Activated naive CD8-positive, alpha-beta T cell (primary cell): ENCODE measurements at regions not wholly inside any gene's neighbourhood (a gene's known extent, or its start where the extent isn't known, plus 50 kb on each side); places are given as distances from the start of the nearest gene placed in this dataset.
A peak's percentile ranks its signal among the peaks of the same experiment; 100 is the strongest.
"Not testable (repeated sequence)": the region's sequence is repeated elsewhere in the genome, so short reads cannot be mapped to it uniquely, and the experiment has no call there.

ENCODE experiments used
- H3K27ac Mint-ChIP-seq: one replicate; pipeline ENCODE4 v1.8.0; 2021; ENCODE audit warnings: mixed read lengths
- H3K27me3 Mint-ChIP-seq: one replicate; pipeline ENCODE4 v1.8.0; 2021; ENCODE audit warnings: mixed read lengths
- H3K36me3 Mint-ChIP-seq: one replicate; pipeline ENCODE4 v1.8.0; 2021; ENCODE audit warnings: mixed read lengths
- H3K4me1 Mint-ChIP-seq: one replicate; pipeline ENCODE4 v1.8.0; 2021; ENCODE audit warnings: low read depth, mixed read lengths
- H3K4me3 Mint-ChIP-seq: one replicate; pipeline ENCODE4 v1.8.0; 2021; ENCODE audit warnings: mild to moderate bottlenecking, mixed read lengths
- H3K9me3 Mint-ChIP-seq: one replicate; pipeline ENCODE4 v1.8.0; 2021; ENCODE audit warnings: low read depth, mixed read lengths

- H3K9me3 Mint-ChIP-seq, H3K4me1 Mint-ChIP-seq, H3K4me3 Mint-ChIP-seq, H3K27ac Mint-ChIP-seq, H3K27me3 Mint-ChIP-seq, H3K36me3 Mint-ChIP-seq: not testable (repeated sequence)
These were observed 103.3 kb upstream of the PZP start for GRCh38 chr12:9311454-9311853.

- H3K4me1 Mint-ChIP-seq, H3K27me3 Mint-ChIP-seq, H3K27ac Mint-ChIP-seq, H3K36me3 Mint-ChIP-seq, H3K9me3 Mint-ChIP-seq, H3K4me3 Mint-ChIP-seq: not testable (repeated sequence)
These were observed 102.5 kb upstream of the PZP start for GRCh38 chr12:9310645-9311044.

- not testable (repeated sequence) for H3K36me3 Mint-ChIP-seq, H3K9me3 Mint-ChIP-seq, H3K27me3 Mint-ChIP-seq
These were observed 101.6 kb upstream of the PZP start for GRCh38 chr12:9309749-9310148.

GRCh38 chr12:9308745-9309144 is 100.5 kb upstream of the PZP start:
- not testable (repeated sequence) for H3K4me3 Mint-ChIP-seq, H3K36me3 Mint-ChIP-seq, H3K27me3 Mint-ChIP-seq, H3K27ac Mint-ChIP-seq, H3K4me1 Mint-ChIP-seq, H3K9me3 Mint-ChIP-seq

More at GRCh38 chr12:9309749-9310148, 101.6 kb upstream of the PZP start:
- not testable (repeated sequence) for H3K4me3 Mint-ChIP-seq, H3K4me1 Mint-ChIP-seq, H3K27ac Mint-ChIP-seq

GRCh38 chr12:9308163-9308562 is 100.0 kb upstream of the PZP start:
- H3K27ac Mint-ChIP-seq, H3K4me3 Mint-ChIP-seq, H3K27me3 Mint-ChIP-seq, H3K9me3 Mint-ChIP-seq, H3K36me3 Mint-ChIP-seq, H3K4me1 Mint-ChIP-seq: not testable (repeated sequence)

GRCh38 chr12:9307255-9307654 is 99.1 kb upstream of the PZP start:
- H3K9me3 Mint-ChIP-seq, H3K4me1 Mint-ChIP-seq, H3K27me3 Mint-ChIP-seq, H3K27ac Mint-ChIP-seq, H3K4me3 Mint-ChIP-seq, H3K36me3 Mint-ChIP-seq: not testable (repeated sequence)

GRCh38 chr12:9306004-9306403 is 97.8 kb upstream of the PZP start:
- not testable (repeated sequence) for H3K36me3 Mint-ChIP-seq, H3K9me3 Mint-ChIP-seq, H3K4me1 Mint-ChIP-seq, H3K4me3 Mint-ChIP-seq, H3K27ac Mint-ChIP-seq, H3K27me3 Mint-ChIP-seq

GRCh38 chr12:9304540-9304939 is 96.3 kb upstream of the PZP start:
- H3K27ac Mint-ChIP-seq, H3K9me3 Mint-ChIP-seq, H3K27me3 Mint-ChIP-seq, H3K4me1 Mint-ChIP-seq, H3K4me3 Mint-ChIP-seq, H3K36me3 Mint-ChIP-seq: not testable (repeated sequence)

- not testable (repeated sequence) for H3K4me1 Mint-ChIP-seq, H3K27me3 Mint-ChIP-seq, H3K36me3 Mint-ChIP-seq, H3K4me3 Mint-ChIP-seq, H3K27ac Mint-ChIP-seq, H3K9me3 Mint-ChIP-seq
These were observed 87.7 kb upstream of the PZP start for GRCh38 chr12:9295872-9296271.

GRCh38 chr12:9294072-9294620 is 86.0 kb upstream of the PZP start:
- H3K4me3 Mint-ChIP-seq, H3K9me3 Mint-ChIP-seq, H3K4me1 Mint-ChIP-seq, H3K36me3 Mint-ChIP-seq, H3K27ac Mint-ChIP-seq, H3K27me3 Mint-ChIP-seq: not testable (repeated sequence)

GRCh38 chr12:9293391-9293790 is 85.2 kb upstream of the PZP start:
- H3K36me3 Mint-ChIP-seq, H3K9me3 Mint-ChIP-seq: not testable (repeated sequence)

GRCh38 chr12:9289984-9290383 is 81.8 kb upstream of the PZP start:
- H3K9me3 Mint-ChIP-seq, H3K27me3 Mint-ChIP-seq, H3K4me3 Mint-ChIP-seq, H3K36me3 Mint-ChIP-seq, H3K4me1 Mint-ChIP-seq, H3K27ac Mint-ChIP-seq: not testable (repeated sequence)

More at GRCh38 chr12:9293391-9293790, 85.2 kb upstream of the PZP start:
- not testable (repeated sequence) for H3K27me3 Mint-ChIP-seq, H3K4me3 Mint-ChIP-seq, H3K4me1 Mint-ChIP-seq, H3K27ac Mint-ChIP-seq

- peak overlapping the region; percentile 23 for H3K4me3 Mint-ChIP-seq
- H3K9me3 Mint-ChIP-seq, H3K36me3 Mint-ChIP-seq, H3K4me1 Mint-ChIP-seq, H3K27me3 Mint-ChIP-seq, H3K27ac Mint-ChIP-seq: not testable (repeated sequence)
These were observed 76.5 kb upstream of the PZP start for GRCh38 chr12:9284724-9285123.

- H3K9me3 Mint-ChIP-seq, H3K4me3 Mint-ChIP-seq, H3K27me3 Mint-ChIP-seq, H3K4me1 Mint-ChIP-seq, H3K27ac Mint-ChIP-seq, H3K36me3 Mint-ChIP-seq: not testable (repeated sequence)
These were observed 76.0 kb upstream of the PZP start for GRCh38 chr12:9284197-9284596.

GRCh38 chr12:9283346-9284095 is 75.3 kb upstream of the PZP start:
- not testable (repeated sequence) for H3K9me3 Mint-ChIP-seq, H3K27ac Mint-ChIP-seq

GRCh38 chr12:9276990-9277389 is 68.8 kb upstream of the PZP start:
- Mint-ChIP-seq H3K9me3 (no peaks in the 10 kb centered on the region), H3K27me3 (peaks cover 4% of the 10 kb centered on the region)

More at GRCh38 chr12:9283346-9284095, 75.3 kb upstream of the PZP start:
- peak overlapping the region; percentile 83 for H3K4me3 Mint-ChIP-seq
- H3K36me3 Mint-ChIP-seq, H3K27me3 Mint-ChIP-seq, H3K4me1 Mint-ChIP-seq: not testable (repeated sequence)

More at GRCh38 chr12:9276990-9277389, 68.8 kb upstream of the PZP start:
- Mint-ChIP-seq H3K36me3 (no peaks in the 10 kb centered on the region), H3K4me1 (no peaks in the 10 kb centered on the region), H3K27ac (no peak overlapping the region), H3K4me3 (no peak overlapping the region)
